AG04450 (cell line): ENCODE measurements at regions not wholly inside any gene's neighbourhood (a gene's known extent, or its start where the extent isn't known, plus 50 kb on each side); places are given as distances from the start of the nearest gene placed in this dataset.
A peak's percentile ranks its signal among the peaks of the same experiment; 100 is the strongest.

Source experiments
- CTCF ChIA-PET: fragments of 300-600, 350-600 bp; formaldehyde crosslinking; extraction: SDS; loops from one replicate; lab custom pipeline; 2022; ENCODE audit warnings: antibody characterized with exemption, inconsistent platforms; lab: Charles Lee
- POLR2A ChIA-PET: fragments of 350-600 bp; formaldehyde crosslinking; extraction: SDS; loops from one replicate; lab custom pipeline; 2021; ENCODE audit warnings: antibody characterized with exemption, inconsistent platforms; lab: Yijun Ruan, JAX
- DNase-seq: peaks from one replicate; pipeline ENCODE4 v3.0.0-alpha.2; 2011; ENCODE audit warnings: low read depth, low spot score
- H3K27ac ChIP-seq: one replicate; pipeline ENCODE4 v1.5.1; 2012; ENCODE audit warnings: low read depth, low read length, control low read depth
- H3K27me3 ChIP-seq: one replicate; pipeline ENCODE4 v1.6.0; 2012; ENCODE audit warnings: low read length; ENCODE audit not compliant: control insufficient read depth, insufficient read depth
- H3K4me3 ChIP-seq: 2 replicates; pipeline ENCODE4 v1.5.1; 2011; ENCODE audit warnings: mild to moderate bottlenecking, low read depth, low read length, control low read depth
- H3K9me3 ChIP-seq: 2 replicates; pipeline ENCODE4 v1.5.1; 2012; ENCODE audit warnings: low read length; ENCODE audit not compliant: control insufficient read depth, insufficient read depth
- CTCF ChIP-seq: IDR thresholded peaks from 2 replicates; pipeline ENCODE4 v1.5.1; 2011; ENCODE audit warnings: low read depth, low read length, control low read depth, inconsistent platforms

- Histone ChIP-seq H3K27me3 (no peaks in the 10 kb centered on the region), H3K27ac (no peak overlapping the region), H3K9me3 (no peaks in the 10 kb centered on the region), H3K4me3 (no peak overlapping the region)
- no peak for TF ChIP-seq CTCF
- ChIA-PET CTCF (no interaction called here), POLR2A (interaction anchor here (0.5 to 1.0 kb wide), 3 partner anchors 18 to 54 kb away, joined by 3 read pairs; no protein-coding TSS in a partner anchor)
- DNase-seq = no peak
Measured at GRCh38 chr9:110076894-110077725, 130.8 kb downstream of the C9orf152 start.

DNA sequence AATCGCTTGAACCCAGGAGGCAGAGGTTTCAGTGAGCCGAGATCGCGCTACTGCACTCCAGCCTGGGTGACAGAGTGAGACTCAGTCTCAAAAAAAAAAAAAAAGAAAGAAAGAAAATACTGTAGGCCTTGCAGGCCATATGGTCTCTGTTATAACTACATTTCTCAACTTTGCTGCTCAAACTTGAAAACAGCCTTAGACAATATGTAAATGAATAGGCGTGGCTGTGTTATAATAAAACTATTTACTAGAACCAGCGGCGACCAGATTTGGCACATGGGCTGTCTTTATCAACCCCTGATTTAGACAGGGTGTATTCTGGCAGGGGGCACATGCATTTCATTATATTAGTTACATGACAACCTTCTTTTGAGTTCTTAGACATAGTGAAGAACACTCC lies 130.0 kb downstream of the C9orf152 start:
- DNase-seq = no peak
- POLR2A ChIA-PET = interaction anchor here (0.7 kb wide), 1 partner anchor 17 kb away, joined by 3 read pairs; no protein-coding TSS in a partner anchor
- no peak for TF ChIP-seq CTCF

GRCh38 chr9:110078604-110079003 lies 129.4 kb downstream of the C9orf152 start:
- no peak for DNase-seq
- Histone ChIP-seq H3K27ac (no peak overlapping the region), H3K9me3 (no peaks in the 10 kb centered on the region; the same call in 1 of the 2 replicates), H3K27me3 (no peaks in the 10 kb centered on the region), H3K4me3 (no peak overlapping the region)
- no peak for TF ChIP-seq CTCF
- ChIA-PET POLR2A (no interaction called here), CTCF (interaction anchor here (0.9 kb wide), 1 partner anchor 176 kb away, joined by 3 read pairs; no protein-coding TSS in a partner anchor)

More for the DNA sequence above, 130.0 kb downstream of the C9orf152 start:
- H3K9me3 ChIP-seq = no peaks in the 10 kb centered on the region; the same call in 1 of the 2 replicates
- H3K4me3 ChIP-seq = no peak overlapping the region
- CTCF ChIA-PET = no interaction called here
- no peak overlapping the region for H3K27ac ChIP-seq
- H3K27me3 ChIP-seq = no peaks in the 10 kb centered on the region

- no peak for DNase-seq
- Histone ChIP-seq H3K9me3 (no peaks in the 10 kb centered on the region; the same call in 1 of the 2 replicates), H3K27me3 (no peaks in the 10 kb centered on the region), H3K4me3 (no peak overlapping the region), H3K27ac (peak overlapping the region; percentile 77)
- ChIA-PET CTCF (interaction anchor here (1.2 kb wide), 1 partner anchor 178 kb away, joined by 5 read pairs; no protein-coding TSS in a partner anchor), POLR2A (no interaction called here)
- TF ChIP-seq CTCF = no peak
Measured at GRCh38 chr9:110081395-110081794, 126.6 kb downstream of the C9orf152 start.

DNA sequence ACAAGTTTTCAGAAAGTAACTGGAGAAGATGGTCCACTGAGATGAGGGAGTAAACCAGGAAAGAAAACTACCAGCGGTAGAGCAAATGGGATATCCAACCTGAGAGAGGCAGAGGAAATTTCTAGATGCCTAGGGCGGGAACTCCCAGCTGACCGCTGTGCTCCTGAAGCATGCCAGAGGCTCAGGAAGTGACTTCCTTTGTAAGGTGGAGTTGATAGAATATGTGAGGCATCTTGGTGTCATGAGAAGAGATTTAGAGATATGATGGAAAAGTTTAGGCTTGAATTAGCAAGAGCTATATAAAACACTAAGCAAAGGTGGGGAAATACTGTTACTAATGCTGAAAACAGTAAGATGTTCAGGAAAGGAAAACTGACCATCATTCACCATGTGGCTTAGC lies 124.1 kb downstream of the C9orf152 start:
- Histone ChIP-seq H3K27me3 (no peaks in the 10 kb centered on the region), H3K9me3 (no peaks in the 10 kb centered on the region; the same call in 1 of the 2 replicates), H3K4me3 (no peak overlapping the region), H3K27ac (no peak overlapping the region)
- no peak for TF ChIP-seq CTCF
- no peak for DNase-seq
- ChIA-PET POLR2A (no interaction called here), CTCF (interaction anchor here (1.1 kb wide), 1 partner anchor 22 kb away, joined by 4 read pairs; no protein-coding TSS in a partner anchor)
